Renal cortical epithelial cell (primary cell): ENCODE measurements at regions not wholly inside any gene's neighbourhood (a gene's known extent, or its start where the extent isn't known, plus 50 kb on each side); places are given as distances from the start of the nearest gene placed in this dataset.
"Not testable (repeated sequence)": the region's sequence is repeated elsewhere in the genome, so short reads cannot be mapped to it uniquely, and the experiment has no call there.

Source experiments
- DNase-seq: peaks from one replicate; pipeline ENCODE4 v3.0.0-alpha.2; 2011; ENCODE audit warnings: low read depth

DNA sequence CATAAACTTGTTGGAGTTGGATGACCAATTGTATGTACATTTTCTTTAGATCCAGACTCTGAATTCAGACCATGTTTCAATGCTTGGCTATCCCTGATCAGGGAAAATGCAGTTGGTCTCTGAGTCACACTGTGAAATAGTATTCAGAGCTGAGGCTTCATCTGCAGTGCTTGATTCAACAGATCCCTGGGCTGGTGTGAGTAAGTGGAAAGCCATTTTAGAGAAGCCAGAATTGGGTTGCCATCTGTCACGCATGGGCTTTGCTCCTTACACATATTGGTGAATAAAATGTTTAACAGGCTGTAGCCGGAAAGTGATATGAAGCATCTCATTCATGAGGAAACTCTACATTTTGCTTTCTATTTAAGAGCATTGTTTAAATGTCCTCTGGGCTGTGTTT is 50.0 kb upstream of the ACYP2 start:
- DNase-seq, result peak; percentile 77

GRCh38 chr2:54063967-54064535 is 51.4 kb upstream of the ACYP2 start:
- DNase-seq, result no peak

- no peak for DNase-seq
Observed at GRCh38 chr2:54062401-54062800, 53.0 kb upstream of the ACYP2 start.

GRCh38 chr2:54061272-54061671 is 54.1 kb upstream of the ACYP2 start:
- DNase-seq, result no peak

GRCh38 chr2:54059986-54060385 is 55.4 kb upstream of the ACYP2 start:
- no peak for DNase-seq

DNA sequence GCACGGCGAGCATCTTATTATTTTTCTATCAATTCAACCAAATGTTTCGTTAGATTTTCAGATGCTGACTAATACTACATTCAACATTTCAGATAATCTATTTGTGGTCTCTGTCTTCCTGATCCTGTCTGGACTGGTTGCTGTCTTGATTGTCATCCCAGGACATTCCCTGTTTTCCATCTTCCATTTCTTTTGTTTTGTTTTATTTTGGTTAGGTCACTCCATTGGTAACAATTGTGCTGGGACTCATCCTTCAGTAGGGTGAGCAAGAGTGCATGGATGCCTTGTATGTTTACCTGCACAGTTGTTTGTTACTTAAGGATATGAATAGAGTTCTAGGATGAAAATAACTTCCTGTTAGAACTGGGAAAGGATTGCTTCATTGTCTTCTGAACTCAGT is 55.9 kb upstream of the ACYP2 start:
- no peak for DNase-seq

GRCh38 chr2:54058449-54058848 is 57.0 kb upstream of the ACYP2 start:
- DNase-seq, result no peak

DNA sequence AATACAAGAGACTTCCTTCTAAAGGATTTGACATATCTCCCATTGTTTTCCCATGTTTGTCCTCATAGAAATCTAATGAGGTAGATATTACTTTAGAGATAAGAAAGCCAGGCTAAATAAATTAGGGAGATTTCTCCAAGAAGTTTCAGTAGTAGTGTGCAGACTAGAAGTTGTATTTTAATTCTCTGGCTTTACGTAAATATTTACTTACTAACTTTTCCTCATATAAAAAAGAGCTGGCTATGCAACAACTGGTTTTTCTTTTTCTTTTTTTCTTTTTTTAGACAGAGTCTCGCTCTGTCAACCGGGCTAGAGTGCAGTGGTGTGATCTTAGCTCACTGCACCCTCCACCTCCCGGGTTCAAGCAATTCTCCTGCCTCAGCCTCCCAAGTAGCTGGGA is 60.6 kb upstream of the ACYP2 start:
- DNase-seq, result no peak

DNA sequence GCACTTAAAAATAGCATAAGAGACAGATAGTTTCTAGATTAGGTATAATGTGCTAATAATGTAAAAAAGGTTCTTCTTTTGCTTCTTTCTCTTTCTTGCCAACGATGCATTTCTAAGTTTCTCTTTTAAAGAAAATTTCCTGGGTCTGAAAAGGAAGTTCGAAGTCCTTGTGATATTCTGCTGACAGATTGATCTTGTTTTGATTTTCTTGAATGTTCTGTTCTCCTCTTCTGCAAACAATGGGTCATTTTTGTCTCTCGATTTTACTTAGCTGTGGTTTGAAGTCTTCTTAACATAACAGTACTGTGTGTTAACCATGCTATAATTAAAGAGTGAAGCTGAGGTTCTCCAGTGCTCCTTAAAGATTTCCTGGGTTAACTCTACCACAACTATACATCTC is 61.1 kb upstream of the ACYP2 start:
- DNase-seq, result no peak

DNA sequence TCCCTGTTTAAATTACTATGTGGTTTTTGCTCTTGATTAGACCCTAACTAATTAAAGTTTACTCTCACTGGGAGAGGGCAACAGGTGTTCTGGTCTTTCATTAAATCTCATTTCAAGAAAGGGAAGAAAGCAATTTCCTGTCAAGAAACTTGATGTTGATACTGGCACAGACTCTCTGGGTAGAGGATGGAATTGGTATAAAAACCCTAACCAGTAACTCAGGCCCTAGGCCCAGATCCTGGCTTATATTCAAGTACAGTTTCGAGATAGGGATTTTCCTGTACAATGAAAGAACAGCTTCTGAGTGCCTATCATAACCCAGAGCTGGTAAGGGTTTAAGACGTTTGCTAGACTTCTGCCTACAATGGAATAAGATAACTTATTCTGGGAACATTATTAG is 61.6 kb upstream of the ACYP2 start:
- DNase-seq, result no peak

- DNase-seq, result no peak
Observed at GRCh38 chr2:54052825-54053718, 62.3 kb upstream of the ACYP2 start.

DNA sequence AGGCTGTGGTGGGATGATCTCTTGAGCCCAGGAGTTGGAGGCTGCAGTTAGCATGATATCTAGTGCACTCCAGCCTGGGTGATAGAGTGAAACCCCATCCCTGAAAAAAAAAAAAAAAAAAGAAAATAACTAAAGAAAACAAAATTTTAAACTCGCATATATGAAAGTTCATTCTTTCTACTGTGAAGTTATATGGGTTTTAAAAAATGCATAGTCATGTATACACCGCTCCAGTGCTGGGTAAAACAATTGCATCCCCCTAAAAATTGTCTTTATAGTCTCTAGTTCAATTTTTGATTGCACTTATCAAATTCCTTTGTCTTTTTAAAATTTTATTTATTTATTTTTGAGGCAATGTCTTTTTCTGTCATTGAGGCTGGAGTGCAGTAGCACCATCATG is 65.0 kb upstream of the ACYP2 start:
- no peak for DNase-seq

DNA sequence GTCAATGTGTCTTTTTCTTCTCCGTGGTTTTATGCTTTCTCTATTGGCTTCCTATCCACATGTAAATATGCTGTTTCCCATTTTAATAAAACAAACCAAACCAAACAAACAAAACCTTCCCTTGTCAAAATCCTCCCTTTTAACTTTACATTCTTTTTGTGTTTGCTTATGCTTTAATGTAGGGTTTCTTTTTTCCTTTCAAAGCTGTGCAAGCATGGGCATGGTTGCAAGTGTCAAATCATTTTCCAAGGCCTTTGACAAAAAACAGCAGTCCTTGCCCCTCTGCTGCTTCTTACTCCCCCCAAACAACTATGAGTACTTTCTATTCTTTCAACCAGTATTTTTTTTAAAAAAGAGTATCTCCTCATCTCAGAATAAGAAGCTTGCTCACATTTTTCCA is 66.0 kb upstream of the ACYP2 start:
- no peak for DNase-seq

- not testable (repeated sequence) for DNase-seq
Observed at GRCh38 chr2:54048896-54049295, 66.5 kb upstream of the ACYP2 start.

DNA sequence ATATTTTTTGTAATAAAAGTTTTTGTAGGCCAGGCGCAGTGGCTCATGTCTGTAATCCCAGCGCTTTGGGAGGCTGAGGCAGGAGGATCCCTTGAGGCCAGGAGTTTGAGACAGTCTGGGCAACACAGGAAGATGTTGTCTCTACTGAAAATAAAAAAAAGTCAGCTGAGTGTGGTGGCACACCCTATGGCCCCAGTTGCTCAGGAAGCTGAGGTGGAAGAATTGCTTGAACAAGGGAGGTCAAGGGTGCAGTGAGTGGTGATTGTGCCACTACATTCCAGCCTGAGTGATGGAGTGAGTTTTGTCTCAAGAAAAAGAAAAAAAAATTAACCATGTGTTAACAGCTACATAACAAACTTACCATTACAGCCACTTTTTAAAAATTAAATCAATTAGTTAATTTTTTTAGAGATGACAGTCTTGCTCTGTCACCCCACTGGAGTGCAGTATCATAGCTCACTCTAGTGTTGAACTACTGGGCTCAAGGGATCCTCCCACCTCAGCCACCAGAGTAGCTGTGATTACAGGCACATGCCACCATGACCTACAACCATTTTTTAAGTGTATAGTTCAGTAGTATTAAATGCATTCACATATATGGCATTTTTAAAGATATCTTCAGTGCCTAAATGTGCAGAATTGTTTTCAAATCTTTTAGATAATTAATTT is 67.2 kb upstream of the ACYP2 start:
- peak; percentile 25 for DNase-seq

DNA sequence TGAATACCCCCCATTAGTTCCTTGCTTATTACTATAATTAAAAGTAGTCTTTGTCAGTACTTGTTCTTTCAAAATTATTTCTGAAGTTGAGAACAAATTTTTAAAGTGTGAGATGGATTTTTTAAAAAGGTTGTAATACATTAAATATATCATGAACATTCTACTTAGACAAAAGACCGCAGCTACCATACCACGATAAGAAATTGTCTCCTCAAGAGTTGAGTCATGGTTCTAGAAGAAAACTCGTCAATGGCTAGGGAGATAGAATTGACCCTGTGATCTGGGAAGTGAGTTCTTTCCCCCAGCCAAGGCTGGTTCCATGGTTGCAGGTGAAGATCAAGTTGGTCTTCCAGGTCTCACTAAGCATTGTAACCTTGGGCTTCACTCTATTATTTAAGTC is 67.8 kb upstream of the ACYP2 start:
- no peak for DNase-seq

DNA sequence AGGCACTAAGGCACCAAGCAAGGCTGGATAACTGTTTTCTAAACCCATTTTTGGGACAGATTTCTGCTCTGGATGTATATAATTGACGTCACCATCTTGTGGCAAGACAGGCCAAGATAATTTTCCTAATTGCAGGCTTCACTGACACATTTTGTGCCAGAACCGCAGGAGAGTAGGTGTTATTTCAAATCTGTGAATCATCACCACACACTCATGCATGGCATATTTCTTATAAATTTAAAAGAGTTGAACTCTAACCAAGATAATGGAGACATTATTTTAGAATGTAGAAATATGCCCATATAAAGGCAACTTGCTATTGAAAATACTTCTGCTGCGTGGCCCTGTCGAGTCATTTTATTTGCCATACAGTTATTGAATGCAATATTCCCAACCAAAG is 68.3 kb upstream of the ACYP2 start:
- no peak for DNase-seq

DNA sequence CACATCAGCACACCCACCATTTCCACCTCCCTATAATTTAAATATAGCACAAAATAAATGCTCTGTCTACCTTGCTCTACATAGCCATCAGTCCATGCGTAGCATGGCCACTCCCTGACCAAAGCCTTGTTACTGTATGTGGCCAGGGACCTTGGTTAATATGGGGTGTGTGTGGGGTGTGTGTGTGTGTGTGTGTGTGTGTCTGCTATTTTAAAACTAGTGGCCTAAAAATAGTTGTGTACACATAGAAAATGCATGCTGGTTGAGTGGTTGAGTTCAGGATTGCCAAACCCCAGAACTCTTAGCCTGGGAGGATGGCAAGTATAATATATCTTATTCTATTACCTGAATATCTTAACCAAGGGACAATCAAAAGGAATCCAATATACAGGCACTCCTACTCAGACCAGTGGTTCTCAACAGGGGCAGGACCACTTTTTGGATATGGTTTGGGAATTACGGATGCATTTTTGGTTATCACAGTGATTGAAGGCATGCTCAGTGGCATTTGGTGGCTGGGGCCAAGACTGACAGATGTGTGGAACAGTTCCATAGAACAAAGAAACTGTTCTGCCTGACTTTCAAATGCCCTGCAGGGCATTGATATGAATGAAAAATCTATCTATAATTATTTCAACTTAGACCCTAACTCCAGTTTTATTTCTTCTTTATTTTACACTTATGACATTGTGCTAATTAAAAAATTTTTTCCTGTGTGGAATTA is 72.3 kb upstream of the PSME4 start:
- DNase-seq, result no peak

DNA sequence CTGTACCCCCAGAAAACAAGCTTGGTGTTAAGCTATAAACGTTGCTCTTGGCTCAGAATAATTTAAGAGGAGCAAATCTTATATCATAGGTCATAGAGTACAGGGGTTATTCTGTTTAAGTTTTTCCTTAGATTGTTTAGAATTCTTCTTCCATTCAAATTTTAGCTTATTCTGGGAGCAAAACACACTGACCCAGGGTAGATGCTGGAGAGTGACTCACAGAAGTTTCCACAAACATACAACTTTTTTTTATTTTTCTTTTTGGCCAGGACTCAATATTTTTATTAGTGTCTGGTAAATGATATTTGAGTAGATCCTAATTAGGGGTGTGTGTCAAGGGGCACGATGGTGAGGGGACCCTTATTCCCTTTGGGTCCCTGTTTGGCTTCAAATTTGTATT is 71.5 kb upstream of the PSME4 start:
- DNase-seq, result no peak

DNA sequence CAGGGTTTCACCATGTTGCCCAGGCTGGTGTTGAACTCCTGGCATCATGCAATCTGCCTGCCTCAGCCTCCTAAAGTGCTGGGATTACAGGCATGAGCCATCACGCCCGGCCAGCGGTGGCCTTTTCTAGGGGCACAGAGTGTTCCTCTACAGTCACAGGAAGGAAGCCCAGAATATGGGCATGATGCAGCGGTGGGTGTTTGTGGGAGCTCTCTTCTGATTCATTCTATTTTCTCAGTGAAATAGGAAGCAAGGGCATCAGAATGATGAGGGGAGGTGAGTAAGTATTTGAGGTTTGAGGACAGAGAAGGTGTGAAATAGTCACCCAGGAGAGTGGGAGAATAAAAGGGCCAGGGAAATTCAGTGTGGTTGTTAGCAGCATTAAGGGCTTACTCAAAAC is 70.3 kb upstream of the PSME4 start:
- no peak for DNase-seq

DNA sequence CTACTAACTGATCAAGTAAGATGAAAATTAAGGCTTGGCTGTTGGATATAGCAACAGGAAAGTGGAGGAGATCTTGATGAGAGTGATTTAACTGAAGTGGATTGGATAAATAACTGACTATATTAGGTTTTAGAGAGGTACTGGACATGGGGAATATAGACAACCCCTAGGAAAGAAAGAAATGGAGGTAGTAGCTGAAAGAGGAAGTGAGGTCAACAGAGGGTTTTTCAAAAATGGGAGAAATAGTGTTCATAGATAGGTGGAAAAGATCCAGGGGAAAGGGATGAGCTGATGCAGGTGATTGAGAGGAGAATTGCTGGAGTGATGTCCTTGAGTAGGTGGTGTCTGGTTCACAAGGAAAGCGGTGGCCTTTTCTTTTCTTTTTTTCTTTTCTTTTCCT is 69.9 kb upstream of the PSME4 start:
- DNase-seq, result no peak

DNA sequence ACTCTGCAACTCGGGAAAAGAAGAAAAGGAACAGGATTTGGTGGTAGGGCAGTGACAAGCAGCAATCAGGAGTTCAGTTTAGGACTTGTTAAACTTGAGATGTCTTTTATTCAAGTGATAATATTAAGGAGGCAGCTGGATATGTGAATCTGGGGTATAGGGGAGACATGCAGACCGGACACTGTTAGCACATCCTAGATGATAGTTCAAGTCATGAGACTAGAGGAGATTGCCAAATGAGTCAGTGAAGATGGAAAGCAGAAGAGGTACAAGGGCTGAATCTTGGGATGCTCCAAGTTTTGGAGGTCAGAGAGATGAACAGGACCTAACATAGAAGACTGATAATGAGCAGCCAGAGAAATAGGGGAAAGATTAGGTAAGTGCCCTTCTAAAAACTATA is 69.5 kb upstream of the PSME4 start:
- no peak for DNase-seq

DNA sequence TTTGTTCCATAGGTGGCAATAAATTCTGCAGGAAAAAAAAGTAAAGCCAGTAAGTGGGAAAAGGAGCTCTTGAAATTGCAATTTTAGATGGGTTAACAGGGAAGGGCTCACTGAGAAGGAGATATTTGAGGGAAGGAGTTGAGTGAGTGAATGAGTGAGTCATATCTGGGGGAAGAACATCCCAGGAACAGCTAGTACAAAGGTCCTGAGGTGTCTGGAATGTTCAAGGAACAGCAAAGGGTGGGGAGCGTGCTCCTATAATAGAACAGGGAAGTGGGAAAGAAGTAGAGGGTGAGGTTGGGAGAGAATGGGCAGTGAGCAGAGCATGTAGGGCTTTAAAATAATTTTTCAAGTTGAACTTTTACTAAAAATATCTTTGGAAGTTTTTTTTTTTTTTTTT is 68.0 kb upstream of the PSME4 start:
- peak; percentile 43 for DNase-seq
